Thyroid gland (tissue), 4 donors: ENCODE measurements at regions not wholly inside any gene's neighbourhood (a gene's known extent, or its start where the extent isn't known, plus 50 kb on each side); places are given as distances from the start of the nearest gene placed in this dataset.

ENCODE experiments used
- CTCF ChIP-seq, 6 experiments: fragments of 200-600 bp in 3 of 6; fragments of 450-650 bp in 3 of 6; sonication (generic) in 3 of 6; IDR thresholded peaks; one replicate each; pipeline ENCODE4 v1.5.1; 2016 to 2019; ENCODE audit warnings: antibody characterized with exemption in 6 of 6, mild to moderate bottlenecking in 2 of 6, inconsistent platforms in 1 of 6, moderate library complexity in 1 of 6
- POLR2A ChIP-seq, 2 donors: fragments of 450-650 bp; IDR thresholded peaks; one replicate each; pipeline ENCODE4 v1.6.1; 2017; ENCODE audit warnings: antibody characterized with exemption in 2 of 2, mild to moderate bottlenecking in 2 of 2, moderate library complexity in 1 of 2

- TF ChIP-seq CTCF (IDR thresholded peaks at IDR 0.05) (no peak), POLR2A (IDR thresholded peaks at IDR 0.05) (no peak)
These were observed 287.1 kb upstream of the SUCLG2 start for GRCh38 chr3:67941433-67942030.
